MG63 (cell line): ENCODE measurements at regions not wholly inside any gene's neighbourhood (a gene's known extent, or its start where the extent isn't known, plus 50 kb on each side); places are given as distances from the start of the nearest gene placed in this dataset.
A peak's percentile ranks its signal among the peaks of the same experiment; 100 is the strongest.
"Not testable (repeated sequence)": the region's sequence is repeated elsewhere in the genome, so short reads cannot be mapped to it uniquely, and the experiment has no call there.

ENCODE experiments used
- DNase-seq: peaks from one replicate; pipeline ENCODE4 v3.0.0-alpha.2; 2020
- H3K27me3 ChIP-seq: fragments of 250-450 bp; sonication (Bioruptor Pico); 2 replicates; pipeline ENCODE4 v1.5.1; 2020; ENCODE audit warnings: mild to moderate bottlenecking, moderate library complexity
- H3K36me3 ChIP-seq: fragments of 250-450 bp; sonication (Bioruptor Pico); 2 replicates; pipeline ENCODE4 v1.5.1; 2020; ENCODE audit warnings: mild to moderate bottlenecking, moderate library complexity
- H3K4me3 ChIP-seq: fragments of 250-450 bp; sonication (Bioruptor Pico); 2 replicates; pipeline ENCODE4 v1.5.1; 2020; ENCODE audit warnings: mild to moderate bottlenecking, moderate library complexity
- H3K9me3 ChIP-seq: fragments of 250-450 bp; sonication (Bioruptor Pico); 2 replicates; pipeline ENCODE4 v1.5.1; 2020; ENCODE audit warnings: mild to moderate bottlenecking, moderate library complexity

DNA sequence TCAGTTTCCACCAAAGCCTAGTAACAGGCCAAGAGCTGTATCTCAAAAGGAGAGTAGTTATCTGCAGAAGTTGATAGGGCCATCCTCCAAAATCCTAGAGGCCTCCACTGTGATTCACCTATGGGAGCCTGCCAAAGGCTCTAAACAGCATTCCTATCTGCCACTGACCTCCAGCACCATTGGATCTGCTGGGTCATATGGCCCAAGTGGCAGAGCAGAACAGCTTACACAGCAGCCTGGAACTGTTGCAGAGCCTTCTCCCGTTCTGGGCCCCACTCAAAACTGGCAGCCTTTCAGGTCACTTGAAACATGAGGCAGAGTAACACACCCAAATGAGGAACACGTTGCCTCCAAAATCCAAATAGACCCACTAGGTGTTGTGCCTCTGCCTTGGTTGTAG is 345.2 kb upstream of the RND3 start:
- no peaks in the 10 kb centered on the region for H3K27me3 ChIP-seq
- no peak overlapping the region for H3K4me3 ChIP-seq
- no peaks in the 10 kb centered on the region for H3K36me3 ChIP-seq
- peaks cover 5% of the 10 kb centered on the region; the same call in 1 of the 2 replicates for H3K9me3 ChIP-seq
- DNase-seq: peak; percentile 31

- DNase-seq: no peak
- H3K4me3 ChIP-seq: no peak overlapping the region
- no peaks in the 10 kb centered on the region for H3K36me3 ChIP-seq
- H3K27me3 ChIP-seq: no peaks in the 10 kb centered on the region
- H3K9me3 ChIP-seq: no peaks in the 10 kb centered on the region
Observed at GRCh38 chr2:150824118-150824517, 336.7 kb upstream of the RND3 start.

DNA sequence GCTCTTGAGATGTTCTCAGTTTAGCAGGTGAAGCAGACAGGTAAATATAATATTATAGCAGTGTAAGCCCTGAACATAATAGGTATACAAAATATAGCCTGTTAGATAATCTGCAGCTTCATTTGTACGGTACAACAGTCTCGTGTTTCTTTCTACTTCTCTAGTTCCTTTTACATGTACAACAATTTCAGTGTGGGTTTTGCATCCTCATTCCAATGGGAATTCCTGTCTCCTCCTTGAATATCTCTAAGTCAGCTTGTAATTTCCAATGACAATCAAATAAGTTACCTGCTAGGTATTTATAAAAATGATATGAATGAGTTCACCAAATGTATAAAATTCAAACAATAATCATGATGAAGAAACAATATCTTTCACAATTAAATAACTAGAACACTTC is 330.0 kb upstream of the RND3 start:
- Histone ChIP-seq H3K4me3 (no peak overlapping the region), H3K9me3 (no peaks in the 10 kb centered on the region), H3K27me3 (no peaks in the 10 kb centered on the region), H3K36me3 (no peaks in the 10 kb centered on the region)
- DNase-seq: no peak

DNA sequence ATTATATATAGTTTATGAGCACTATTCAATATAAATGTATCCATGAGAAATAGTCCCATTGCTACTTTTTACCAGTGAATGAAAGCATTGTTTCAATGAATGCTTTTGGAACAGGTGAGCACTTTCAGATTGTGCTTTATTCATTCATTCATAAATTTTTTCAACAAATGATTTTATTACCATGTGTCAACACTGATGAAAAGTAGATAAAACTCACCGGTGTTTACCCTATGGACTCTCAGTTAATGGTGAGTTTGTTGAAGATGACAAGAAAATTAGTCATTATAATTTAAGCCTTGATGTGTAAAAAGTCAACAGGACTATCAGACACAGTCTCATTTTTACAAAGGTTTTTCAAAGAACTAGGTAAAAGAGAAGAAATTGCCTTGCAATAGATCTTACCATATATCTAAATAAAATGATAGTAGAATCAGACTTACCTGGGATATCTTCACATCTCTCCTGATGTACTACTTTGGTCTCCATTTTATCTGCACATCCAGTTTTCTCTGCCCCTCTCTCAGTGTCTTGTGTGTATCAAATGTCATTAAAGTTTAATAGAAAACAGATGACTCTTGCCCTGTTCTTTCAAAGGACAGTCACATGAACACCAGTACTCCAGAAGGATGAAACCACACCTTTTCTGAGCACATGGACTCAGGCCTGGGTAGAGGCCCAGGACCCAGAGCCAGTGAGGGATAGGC is 325.3 kb upstream of the RND3 start:
- no peak overlapping the region for H3K4me3 ChIP-seq
- no peaks in the 10 kb centered on the region for H3K36me3 ChIP-seq
- H3K27me3 ChIP-seq: no peaks in the 10 kb centered on the region
- no peak for DNase-seq
- H3K9me3 ChIP-seq: no peaks in the 10 kb centered on the region

- Histone ChIP-seq H3K27me3 (no peaks in the 10 kb centered on the region), H3K9me3 (no peaks in the 10 kb centered on the region), H3K36me3 (no peaks in the 10 kb centered on the region), H3K4me3 (no peak overlapping the region)
- DNase-seq: no peak
Observed at GRCh38 chr2:150812066-150812465, 324.6 kb upstream of the RND3 start.

- Histone ChIP-seq H3K9me3 (no peaks in the 10 kb centered on the region), H3K4me3 (no peak overlapping the region), H3K27me3 (no peaks in the 10 kb centered on the region), H3K36me3 (no peaks in the 10 kb centered on the region)
- no peak for DNase-seq
Observed at GRCh38 chr2:150811259-150811855, 323.9 kb upstream of the RND3 start.

DNA sequence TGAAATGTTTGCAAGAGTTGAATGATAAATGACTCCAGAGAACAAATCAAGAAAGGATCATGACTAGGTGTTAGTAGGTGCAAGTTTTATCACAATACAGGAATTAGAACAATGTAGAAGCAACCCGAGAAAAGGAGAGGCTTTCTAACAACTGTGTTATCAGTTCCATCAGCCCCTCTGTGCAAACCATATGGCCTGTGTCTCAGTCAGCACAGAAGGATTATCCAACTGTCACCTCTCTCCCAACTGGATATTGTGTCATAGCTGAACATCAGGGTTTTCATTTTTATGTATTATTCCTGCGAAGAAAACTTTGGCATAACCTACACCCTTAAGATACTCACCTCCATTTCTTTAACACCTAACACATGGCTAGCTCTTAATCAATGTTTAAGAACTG is 321.6 kb upstream of the RND3 start:
- Histone ChIP-seq H3K9me3 (no peaks in the 10 kb centered on the region), H3K4me3 (no peak overlapping the region), H3K27me3 (no peaks in the 10 kb centered on the region), H3K36me3 (no peaks in the 10 kb centered on the region)
- no peak for DNase-seq

DNA sequence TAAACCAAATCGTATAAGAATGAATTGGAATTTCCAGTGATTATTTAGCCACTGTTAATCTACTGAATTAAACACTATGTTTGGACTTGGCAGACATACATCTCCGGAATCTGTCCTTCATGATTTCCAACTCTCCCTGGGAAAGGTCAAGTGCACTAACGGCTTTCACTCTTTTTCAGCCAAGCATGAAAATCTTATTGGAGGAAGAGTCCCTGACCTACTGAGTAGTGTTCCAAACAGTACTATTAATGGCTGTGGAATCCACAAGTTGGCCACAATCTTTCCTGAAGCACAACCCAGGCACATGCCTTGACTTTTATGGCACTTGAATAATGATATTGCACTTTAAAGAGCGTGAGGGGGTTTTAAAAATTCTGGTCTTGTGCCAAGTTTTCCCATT is 318.9 kb upstream of the RND3 start:
- Histone ChIP-seq H3K36me3 (no peaks in the 10 kb centered on the region), H3K4me3 (no peak overlapping the region), H3K9me3 (no peaks in the 10 kb centered on the region), H3K27me3 (no peaks in the 10 kb centered on the region)
- DNase-seq: no peak

DNA sequence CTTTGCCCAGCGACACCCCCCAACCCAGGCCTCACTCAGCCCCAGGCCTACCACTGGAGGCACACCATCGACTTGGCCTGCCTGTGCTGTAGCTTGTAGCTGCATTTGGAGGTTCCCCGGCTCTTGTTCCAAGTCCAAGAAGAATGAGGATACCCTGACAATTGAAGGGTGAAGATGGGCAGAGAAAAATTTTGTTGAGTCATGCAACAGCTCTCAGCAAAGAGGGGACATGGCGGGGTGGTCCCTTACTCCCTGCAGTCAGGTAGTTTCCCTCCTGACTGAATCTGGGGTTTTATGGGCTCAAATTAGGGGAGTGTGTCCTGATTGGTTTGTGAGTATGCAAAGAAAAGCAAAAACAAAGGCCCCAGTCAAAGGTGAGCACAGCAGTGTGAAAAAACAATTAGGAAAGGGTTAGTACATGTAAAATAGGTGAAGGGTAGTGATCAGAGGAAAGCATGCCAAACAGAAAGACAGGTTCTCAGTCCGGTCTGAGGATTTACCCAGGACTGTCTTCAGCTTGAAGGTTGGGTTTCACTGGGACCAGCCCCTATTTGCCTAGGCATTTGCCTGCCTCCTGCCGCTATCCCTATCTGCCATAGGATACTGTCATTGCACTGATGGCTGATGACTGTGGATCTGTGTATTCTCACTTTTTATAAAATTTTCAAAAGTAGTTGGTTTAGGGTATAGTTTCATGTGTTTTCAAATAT is 316.4 kb upstream of the RND3 start:
- Histone ChIP-seq H3K4me3 (no peak overlapping the region), H3K9me3 (no peaks in the 10 kb centered on the region), H3K27me3 (no peaks in the 10 kb centered on the region), H3K36me3 (no peaks in the 10 kb centered on the region)
- DNase-seq: no peak

GRCh38 chr2:150802635-150803034 is 315.2 kb upstream of the RND3 start:
- Histone ChIP-seq H3K9me3 (no peaks in the 10 kb centered on the region), H3K27me3 (no peaks in the 10 kb centered on the region), H3K36me3 (no peaks in the 10 kb centered on the region), H3K4me3 (no peak overlapping the region)
- no peak for DNase-seq

DNA sequence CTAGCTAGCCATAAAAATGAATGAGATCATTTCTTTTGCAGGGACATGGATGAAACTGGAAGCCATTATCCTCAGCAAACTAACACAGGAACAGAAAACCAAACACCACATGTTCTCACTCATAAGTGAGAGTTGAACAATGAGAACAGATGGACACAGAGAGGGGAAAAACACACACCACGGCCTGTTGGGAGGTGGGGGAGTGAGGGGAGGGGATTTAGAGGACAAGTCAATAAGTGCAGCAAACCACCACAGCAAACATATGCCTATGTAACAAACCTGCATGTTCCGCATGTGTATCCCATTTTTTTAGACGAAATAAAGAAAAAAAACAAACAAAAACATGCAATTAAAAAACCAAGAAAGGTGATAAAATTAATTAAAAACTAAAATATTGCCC is 308.8 kb upstream of the RND3 start:
- not testable (repeated sequence) for H3K36me3 ChIP-seq, DNase-seq, H3K27me3 ChIP-seq, H3K4me3 ChIP-seq, H3K9me3 ChIP-seq

DNA sequence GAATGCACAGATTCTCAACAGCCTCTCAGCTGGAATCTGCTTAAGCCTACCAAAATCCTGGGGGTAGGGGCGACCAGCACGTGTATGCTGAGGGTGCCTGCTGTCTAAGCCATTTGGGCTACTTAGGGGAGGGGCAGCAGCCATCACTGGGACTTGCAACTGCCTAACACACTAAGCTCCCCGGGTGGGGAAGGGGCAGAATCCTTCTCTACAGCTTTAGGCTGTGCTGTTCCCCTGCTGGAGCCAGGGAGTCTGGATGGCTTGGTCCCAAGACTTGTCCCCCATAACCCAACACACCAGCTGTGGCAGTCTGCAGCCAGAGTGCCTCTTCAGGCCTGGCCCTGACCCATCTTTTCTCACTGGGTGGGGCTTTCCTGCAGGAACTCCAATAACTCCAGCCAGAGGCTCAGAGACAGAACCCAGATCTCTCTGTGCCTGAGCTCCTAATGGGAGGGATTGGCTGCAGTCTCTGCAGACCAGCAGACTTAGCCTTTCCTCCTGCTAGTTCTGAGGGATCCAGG is 305.4 kb upstream of the RND3 start:
- Histone ChIP-seq H3K4me3 (no peak overlapping the region), H3K36me3 (no peaks in the 10 kb centered on the region), H3K27me3 (no peaks in the 10 kb centered on the region), H3K9me3 (peaks cover 7% of the 10 kb centered on the region)
- no peak for DNase-seq

DNA sequence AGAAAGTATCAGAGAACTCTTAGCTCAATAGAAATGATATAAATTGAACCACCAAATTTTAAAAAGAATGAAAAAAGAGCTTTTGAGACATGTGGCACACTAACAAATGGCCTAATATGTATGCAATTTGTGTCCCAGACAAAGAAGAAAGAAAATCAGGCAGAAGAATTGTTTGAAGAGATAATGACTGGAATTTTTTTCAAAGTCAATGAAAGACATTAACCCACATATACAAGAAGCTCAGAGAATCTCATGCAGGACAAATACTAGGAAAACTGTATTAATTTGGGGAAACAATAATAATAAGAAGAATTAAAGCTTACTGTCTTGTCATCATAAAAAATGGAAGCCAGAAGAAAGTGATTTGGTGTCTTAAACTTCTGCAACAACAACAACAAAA is 304.1 kb upstream of the RND3 start:
- Histone ChIP-seq H3K36me3 (no peaks in the 10 kb centered on the region), H3K27me3 (no peaks in the 10 kb centered on the region), H3K9me3 (peaks cover 7% of the 10 kb centered on the region), H3K4me3 (no peak overlapping the region)
- DNase-seq: no peak

DNA sequence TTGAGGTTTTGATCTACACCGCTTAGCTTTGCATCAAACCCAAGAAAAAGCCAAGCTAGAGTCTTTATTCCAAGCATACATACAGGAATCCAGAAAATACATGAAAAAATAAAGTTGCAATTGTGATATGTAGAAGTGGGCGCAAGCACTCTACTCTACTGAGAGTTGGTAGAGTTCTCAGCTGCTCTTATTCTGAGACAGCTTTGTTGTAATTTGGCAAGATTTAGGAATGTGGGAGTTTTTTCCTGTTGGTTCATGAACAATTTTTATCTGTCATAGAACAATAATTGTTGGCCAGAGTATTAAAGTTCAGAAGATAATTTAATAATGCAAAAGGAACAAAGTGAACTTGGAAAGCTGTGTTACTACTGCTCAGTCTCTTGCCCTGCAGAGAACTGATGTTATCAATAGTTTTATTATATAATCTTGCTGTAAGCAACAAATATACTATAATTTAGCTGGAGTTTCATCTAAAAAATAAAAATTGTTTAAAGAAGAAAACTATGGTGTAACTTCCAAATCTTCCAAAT is 302.0 kb upstream of the RND3 start:
- Histone ChIP-seq H3K4me3 (no peak overlapping the region), H3K36me3 (no peaks in the 10 kb centered on the region), H3K27me3 (no peaks in the 10 kb centered on the region), H3K9me3 (peaks cover 7% of the 10 kb centered on the region)
- DNase-seq: no peak

DNA sequence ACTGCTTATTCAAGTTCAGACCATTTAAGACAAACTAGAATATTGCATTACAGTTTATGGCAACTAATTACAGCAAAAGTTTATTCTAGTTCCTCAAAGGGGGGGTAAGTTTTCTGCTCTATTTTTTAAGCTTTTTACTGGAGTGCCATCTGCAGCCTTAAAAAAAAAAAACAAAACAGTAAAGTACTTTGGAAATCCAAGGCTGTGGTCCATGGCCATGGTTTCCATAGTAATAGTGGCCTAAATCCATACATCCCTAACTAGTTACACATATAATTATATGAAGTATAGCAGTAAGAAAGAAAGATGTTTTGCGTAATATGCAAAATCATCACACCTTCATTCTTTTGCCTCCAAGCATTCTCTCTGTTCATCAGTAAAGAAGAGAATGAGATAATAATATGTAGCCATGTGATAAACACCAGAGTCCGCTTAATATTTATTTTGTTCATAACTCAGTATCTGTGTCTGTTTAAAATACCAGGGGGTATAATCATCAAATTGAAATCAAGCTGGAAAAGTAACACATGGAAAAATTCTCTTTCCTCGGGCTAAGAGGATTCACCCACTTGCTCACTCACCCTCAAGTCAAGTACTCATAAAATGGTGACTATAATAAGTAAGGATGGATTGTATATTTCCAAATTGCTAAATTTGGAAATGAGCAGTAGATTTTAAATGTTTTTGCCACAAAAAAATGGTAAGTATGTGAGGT is 301.1 kb upstream of the RND3 start:
- Histone ChIP-seq H3K4me3 (no peak overlapping the region), H3K36me3 (no peaks in the 10 kb centered on the region), H3K9me3 (peaks cover 7% of the 10 kb centered on the region), H3K27me3 (no peaks in the 10 kb centered on the region)
- DNase-seq: no peak

GRCh38 chr2:150787353-150788093 is 300.1 kb upstream of the RND3 start:
- H3K36me3 ChIP-seq: no peaks in the 10 kb centered on the region

More at GRCh38 chr2:150787353-150788093, 300.1 kb upstream of the RND3 start:
- no peak for DNase-seq
- Histone ChIP-seq H3K4me3 (no peak overlapping the region), H3K9me3 (peaks cover 7% of the 10 kb centered on the region), H3K27me3 (no peaks in the 10 kb centered on the region)
